GDM1 (cell line): ENCODE measurements at regions not wholly inside any gene's neighbourhood (a gene's known extent, or its start where the extent isn't known, plus 50 kb on each side); places are given as distances from the start of the nearest gene placed in this dataset.

Experiments used
- DNase-seq: peaks from one replicate; lab custom pipeline; 2025; lab: John Stamatoyannopoulos, UW

DNA sequence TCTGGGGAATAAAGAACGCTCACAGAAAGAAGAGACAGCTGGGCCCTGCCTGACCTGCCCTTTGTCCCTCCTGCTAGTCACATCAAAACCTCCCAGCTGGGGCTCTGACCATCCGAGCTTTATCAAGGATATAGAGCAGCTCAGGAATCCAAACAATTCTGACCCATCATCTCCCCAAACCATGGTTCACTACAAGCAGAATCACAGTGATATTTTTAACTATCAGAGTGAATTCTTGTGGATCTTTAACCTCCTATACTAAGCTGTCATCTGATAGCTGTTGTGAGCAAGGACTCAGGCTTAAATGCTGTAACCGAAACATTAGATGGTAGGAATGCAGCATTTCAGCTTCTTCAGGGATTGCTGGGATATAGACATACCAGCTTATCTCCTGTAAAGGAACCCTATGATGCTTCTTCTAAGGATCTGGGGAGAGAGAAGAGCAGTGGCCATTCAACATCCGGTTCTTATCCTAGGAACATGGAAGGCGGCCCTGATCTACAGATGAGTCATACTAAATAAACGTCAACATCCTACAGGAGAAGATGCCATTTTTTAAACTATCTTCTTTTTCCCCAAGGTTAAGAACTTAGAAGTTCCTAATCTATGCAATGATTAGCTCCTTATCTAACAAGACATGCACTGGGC lies 84.7 kb upstream of the AKIP1 start:
- no peak for DNase-seq

DNA sequence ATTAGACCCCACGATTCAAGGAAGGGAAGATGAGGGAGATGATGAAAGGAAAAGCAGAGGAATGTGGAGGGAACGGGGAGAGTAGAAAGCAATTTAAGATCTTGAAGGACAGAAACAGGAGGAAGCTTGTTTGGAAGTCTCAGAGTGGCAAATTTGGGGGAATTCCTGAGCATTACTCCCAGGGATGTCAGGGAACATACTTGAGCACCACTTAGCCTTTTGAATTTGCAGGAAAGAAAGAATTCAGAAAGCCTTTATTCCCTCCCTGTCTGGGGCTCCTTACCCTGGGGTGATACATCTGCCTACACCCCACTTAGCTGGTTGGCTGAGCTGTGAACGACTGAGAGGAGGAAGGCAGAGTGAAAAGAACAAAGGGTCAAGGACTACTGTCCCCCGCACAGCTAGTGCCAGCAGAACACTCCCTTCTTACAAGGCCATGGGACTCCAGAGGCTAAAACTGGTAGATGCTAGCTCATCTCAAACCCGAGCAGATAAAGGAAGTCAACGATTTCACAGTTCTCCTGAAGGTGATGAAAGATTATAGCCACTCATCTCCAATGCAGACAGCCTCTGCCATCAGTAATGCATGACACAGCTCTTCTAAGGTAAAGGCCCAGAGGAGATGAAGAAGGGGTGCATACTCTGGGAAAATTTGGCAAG lies 84.0 kb upstream of the AKIP1 start:
- no peak for DNase-seq

DNA sequence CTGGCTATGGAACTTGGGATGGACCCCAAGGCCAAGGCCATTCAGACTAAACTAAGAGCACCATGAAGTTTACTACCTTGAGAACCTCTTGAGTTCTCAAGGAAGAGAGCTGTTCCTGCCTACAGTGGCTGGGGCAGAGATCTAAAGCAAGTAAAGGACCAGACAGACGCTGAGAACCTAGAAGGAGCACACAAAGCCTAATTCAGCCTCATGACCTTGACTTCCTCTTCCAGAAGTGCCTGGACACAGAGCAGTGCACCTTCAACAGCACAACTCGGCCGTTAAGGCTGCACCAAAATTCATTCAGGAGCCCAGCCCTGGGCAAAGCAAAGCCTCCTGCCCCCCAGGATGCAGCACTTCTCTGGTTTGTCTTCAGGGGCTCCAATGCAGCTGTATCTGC lies 82.9 kb upstream of the AKIP1 start:
- no peak for DNase-seq

DNA sequence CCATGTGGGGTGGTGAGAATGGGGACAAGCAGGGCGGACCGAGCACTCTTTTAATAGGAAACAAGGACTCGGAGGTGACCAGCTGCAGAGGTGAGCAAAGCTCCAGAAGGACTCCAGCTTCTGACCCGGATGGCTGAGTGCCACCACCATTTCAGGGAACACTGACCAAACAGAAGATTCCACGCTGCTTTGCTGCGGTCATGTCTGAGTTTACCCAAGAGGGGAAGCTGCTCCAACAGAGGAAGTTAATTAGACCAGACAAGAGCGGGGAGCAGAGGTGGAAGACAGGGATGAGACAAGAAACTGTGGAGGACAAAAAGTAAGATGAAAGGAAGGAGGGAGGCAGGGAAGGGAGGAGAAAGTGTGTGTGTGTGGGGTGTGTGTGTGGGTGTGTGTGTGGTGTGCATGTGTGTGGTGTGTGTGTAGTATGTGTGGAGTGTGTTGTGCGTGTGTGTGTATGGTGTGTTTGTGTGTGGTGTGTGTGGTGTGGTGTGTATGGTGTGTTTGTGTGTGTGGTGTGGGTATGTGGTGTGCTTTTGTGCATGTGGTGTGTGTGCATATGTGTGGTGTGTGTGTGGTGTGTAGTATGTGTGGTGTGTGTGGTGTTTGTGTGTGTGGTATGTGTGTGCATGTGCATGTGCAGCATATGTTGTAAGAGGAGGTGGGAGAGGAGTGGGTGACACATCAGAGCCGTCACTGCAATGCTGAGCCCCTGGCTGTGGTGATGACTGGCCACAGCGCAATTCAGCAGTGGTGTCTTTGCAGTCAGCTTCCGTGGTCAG lies 82.2 kb upstream of the AKIP1 start:
- no peak for DNase-seq

DNA sequence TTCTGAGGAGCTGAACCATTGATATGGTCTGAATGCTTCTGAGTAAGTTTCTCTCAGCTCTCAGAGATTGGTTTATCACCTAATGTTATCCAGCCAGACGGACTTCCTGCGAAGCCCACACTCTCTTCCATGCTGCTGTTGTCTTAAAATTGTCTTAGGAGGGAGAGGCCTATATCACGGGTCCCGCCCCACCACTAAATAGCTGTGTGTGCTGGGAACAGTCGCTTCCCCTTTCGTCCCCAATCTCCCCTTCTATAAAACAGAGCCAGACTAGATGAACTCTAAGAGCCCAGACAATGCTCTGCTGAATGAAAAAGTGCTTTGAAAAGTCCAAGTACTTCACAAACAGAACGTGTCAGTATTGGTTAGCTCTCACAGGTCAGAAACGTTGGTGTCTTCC lies 81.4 kb upstream of the AKIP1 start:
- DNase-seq: no peak

DNA sequence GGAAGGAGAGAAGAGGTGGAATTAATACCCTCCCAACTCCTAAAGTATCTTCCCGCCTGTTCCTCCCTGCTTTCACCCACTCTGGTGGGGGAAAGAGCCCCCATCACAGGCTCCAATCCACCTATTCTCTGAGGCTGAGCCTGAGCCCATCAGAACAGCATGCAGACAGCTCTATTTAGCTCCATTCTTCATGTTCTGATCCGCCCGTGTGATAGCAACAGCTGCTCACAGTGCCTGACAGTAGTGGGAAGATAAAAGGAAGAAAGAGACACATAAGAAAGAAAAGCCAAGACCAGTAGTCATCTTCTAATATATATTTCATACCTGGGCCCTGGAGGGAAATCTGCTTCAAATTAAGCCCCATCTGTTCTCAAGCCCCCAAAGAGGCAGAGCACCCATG lies 80.3 kb upstream of the AKIP1 start:
- DNase-seq: no peak

DNA sequence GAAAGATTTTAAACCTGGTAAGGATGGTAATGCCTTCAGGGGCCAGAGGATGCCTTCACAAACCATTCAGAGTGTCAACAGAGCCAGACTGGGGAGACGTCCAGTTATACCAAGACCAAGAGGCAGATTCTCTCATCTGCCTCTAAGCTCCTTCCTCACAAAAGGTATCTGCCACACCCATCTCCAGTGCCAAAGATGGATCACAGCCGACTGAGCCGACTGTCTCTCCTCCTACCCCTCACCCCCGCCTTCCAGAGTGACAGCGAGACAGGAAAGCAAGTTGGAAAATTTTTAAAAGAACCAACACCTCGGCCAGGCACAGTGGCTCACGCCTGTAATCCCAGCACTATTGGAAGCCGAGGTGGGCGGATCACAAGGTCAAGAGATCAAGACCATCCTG lies 79.1 kb upstream of the AKIP1 start:
- no peak for DNase-seq

DNA sequence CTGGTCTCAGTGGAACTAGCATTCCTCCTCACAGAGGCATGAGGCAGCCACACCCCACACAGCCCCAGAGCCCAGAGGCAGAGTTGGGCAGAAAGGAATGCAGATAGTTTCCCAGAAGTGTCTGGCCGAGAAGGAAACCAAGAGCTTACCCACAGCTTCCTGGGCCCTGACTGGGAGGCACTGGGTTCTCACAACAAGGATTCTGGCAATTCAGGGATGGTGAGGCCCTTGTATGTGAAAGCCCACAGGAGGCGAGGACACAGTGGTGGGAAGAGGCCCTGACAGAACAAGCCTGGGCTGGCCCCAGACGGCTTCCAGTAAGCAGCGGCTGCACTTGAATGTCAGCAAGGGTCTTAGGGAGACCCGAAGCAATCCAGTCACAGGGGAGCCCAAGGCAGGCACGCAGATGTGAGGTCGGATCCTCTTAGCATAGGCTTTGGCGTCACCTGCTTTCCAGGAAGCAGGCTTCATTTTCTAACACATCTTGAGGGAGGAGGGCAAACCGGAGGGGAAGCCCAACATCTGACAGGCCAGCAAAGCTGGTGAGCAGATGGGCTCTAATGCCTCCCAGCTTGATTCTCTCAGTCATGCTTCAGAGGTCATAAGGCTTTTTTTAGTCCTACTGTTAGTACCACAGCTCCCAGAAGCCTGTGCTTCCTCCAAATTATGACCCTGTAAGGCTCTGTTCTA lies 78.3 kb upstream of the AKIP1 start:
- no peak for DNase-seq

DNA sequence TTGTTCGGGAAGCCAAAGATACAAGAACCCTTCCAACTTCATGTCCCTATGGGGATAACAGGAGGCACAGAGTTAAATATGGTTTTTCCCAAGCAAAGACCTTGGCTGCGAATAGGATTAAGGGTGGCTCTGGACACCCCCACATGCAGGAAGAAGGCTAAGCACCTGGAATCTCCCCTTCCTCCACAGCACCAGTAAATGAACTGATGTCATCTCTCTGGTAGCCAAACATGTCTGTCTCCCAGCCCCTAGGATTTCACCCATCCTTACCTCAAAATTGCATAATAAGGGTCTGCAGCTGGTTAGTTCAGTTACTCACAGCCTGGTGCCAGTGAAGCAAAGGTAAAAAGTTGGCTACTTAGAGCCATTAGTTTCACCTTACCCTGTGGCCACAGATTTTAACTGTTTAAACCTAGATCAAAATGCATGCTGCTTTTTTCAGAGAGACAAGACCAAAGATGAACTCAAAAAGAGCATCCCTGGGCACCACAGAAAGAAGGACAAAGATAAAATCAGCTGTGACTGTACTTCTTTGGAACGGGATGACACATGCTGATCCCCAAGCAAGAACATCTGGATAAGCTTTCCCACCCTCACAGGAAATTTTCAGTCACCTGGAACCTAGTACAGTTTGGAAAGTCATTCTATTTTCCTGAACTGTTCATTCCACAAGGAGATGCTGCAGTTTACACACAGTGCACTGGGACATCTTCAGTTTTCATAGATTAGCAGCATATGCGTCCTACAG lies 77.2 kb upstream of the AKIP1 start:
- DNase-seq: no peak

DNA sequence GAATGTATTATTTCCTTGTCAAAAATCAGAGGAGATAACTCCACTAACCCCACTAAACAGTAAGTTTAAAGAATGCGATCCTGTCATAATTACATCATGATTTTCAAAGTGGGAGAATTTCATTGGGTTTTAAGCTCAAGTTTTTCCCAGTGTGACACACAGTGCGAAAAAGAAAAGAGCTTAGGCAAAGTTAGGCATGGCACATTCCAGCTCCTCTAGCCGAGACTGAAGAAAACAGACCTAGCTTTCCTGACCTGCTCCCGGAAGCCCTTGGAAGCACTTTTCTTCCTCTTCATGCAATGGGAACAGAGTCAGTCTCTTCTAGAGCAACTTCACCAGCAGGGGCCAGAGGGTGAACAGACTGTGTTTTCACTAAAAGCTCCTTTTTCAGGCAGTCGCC lies 76.6 kb upstream of the AKIP1 start:
- DNase-seq: no peak

DNA sequence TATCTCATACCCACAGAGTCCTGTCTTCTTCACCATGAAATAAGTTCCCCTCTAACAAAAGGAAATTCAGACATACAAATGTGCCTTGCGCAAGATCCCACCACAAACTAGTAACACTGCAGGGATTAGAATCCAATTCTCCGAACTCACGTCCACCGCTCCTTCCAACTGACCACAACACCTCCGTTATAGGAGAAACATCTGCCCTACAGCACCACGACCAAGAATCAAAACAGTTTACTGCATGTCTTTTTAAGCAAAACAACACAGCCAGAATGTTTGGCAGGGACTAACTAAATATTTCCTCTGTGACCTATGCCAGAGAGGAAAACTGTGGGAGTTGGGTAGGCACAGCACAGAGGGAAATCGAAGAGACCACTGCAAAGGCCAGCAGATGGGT lies 72.7 kb upstream of the AKIP1 start:
- no peak for DNase-seq

DNA sequence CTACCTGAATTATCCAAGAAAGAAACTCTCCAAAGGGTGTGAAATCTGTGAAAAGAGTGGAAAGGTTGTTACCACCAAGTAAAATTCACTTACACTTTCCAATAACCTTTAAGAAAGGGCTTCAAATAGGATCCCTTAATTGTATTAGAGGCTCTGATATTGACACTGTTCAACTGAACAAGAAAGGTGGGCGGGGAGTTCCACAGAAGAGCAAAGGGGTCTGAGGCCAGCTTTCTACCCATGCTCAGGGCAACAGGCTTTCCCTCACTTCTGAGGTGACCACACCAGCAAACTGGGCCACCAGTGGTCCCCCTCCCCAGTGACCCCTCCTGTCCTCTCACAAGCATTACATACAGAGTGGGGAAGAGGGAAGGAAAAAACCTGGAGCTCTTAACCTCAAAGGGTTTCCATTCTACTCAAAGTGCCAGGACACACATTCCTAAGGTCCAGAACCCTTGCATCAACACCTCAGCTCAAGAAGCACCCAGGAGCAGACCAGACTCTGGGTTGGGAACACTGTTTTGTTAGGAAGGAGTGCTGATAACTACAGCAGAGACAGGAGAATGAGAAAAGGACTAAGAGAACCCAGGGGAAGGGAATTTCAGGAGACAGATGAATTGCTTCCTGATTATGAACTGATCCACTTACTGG lies 71.6 kb upstream of the AKIP1 start:
- DNase-seq: no peak

DNA sequence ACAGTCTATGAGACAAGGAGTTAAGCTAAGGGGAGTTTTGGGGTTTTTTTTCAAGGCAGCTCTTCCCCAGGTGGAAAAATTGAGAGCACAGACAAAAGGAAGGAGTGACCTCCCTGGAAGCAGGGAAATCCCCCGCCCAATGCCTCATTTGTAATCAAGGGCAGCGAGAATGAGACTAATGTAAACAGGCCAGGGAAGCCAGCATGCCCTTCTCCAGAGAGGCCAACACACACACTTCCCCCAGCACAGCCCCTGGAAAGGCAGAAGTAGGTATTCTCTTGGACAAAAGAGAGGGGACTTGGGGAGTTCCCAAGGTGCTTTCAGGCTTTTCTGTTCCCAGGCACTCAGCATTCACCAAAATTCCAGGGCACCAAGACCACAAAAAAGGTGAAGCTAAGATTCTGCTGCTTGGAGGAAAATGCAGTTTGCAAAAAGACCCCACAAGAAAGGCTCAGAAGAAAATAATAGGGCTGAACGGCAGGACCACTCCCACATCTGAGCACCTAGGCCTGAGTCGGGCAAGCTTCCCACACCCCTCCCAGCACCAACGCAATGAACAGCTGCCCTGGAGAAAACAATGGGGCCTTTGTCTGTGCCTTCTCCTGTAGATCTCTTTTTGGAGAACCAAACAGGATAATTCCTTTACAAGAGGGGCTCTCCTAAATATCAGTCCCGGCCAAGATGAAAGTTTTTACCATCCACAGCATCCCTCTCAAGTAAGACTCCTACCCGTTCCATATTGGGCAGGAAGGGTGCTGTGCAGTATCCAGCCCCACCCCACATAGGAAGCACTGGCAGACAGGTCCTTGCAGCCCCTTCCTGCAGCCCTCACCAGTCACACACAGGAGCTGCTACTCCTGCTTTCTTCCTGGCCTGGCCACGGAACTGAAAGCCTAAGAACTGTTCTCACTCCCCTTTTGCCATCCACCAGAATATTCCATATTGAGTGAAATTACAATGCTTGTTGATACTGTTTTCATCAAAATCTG lies 70.7 kb upstream of the AKIP1 start:
- no peak for DNase-seq

DNA sequence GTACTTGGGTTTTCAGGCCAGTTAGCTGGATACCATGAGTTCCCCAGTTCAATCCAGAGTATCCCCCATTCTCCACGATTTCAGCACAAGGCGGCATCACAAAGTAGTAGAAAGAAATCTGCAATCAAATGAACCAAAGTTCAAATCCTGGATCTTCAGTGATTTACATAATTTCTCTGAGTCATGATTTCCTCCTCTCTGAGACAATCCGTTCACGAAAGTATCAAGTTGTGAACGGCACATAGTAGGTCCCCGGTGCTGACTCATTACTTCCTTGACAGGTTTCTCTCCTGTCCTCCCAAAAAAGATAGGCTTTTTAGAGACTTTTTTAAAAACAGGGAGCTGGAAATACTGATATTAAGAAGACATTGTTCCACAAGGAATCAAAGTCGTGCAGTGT lies 69.1 kb upstream of the AKIP1 start:
- DNase-seq: no peak

DNA sequence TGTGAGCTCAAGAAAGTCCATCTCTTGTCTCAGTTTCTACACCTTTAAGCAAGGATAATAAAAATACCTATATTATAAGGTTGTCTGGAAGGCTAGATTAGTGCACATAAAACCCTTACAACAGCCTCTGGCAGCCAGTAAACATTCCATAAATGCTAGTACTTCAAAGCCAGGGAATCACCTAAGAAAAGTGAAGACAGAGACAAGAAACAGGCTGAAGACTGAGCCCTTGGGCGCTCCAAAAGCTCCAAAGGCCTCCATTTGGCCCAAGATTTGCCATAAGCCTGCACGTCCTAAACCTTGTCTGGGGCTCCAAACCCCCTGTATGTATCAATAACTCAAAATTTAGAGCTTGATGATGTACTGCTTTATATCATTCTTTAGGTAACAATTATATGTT lies 52.2 kb upstream of the AKIP1 start:
- no peak for DNase-seq
